HS-5 (cell line): ENCODE measurements at regions not wholly inside any gene's neighbourhood (a gene's known extent, or its start where the extent isn't known, plus 50 kb on each side); places are given as distances from the start of the nearest gene placed in this dataset.
"Not testable (repeated sequence)": the region's sequence is repeated elsewhere in the genome, so short reads cannot be mapped to it uniquely, and the experiment has no call there.

Experiments
- DNase-seq: peaks from one replicate; pipeline ENCODE4 v3.0.0-alpha.2; 2012; ENCODE audit warnings: low read depth

DNA sequence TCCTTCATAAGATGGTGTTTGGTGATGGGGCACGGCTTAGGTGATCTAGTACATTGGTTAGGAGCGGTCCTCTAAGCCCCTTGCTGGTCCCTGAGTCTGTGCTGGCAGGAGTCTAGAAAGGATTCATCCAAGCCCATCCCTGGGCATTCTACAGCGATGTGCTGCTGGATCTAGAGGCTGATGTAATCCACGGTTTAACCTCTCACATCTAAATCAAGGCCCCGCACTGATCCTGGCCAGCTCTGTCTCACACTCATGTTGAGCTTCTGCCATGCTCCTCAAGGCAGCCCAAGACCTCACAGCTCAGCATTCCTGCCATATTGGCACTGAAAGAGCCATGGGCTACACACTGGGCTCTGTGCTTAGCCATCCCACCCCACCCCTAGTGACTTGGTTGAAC is 664.8 kb downstream of the STK39 start:
- no peak for DNase-seq

DNA sequence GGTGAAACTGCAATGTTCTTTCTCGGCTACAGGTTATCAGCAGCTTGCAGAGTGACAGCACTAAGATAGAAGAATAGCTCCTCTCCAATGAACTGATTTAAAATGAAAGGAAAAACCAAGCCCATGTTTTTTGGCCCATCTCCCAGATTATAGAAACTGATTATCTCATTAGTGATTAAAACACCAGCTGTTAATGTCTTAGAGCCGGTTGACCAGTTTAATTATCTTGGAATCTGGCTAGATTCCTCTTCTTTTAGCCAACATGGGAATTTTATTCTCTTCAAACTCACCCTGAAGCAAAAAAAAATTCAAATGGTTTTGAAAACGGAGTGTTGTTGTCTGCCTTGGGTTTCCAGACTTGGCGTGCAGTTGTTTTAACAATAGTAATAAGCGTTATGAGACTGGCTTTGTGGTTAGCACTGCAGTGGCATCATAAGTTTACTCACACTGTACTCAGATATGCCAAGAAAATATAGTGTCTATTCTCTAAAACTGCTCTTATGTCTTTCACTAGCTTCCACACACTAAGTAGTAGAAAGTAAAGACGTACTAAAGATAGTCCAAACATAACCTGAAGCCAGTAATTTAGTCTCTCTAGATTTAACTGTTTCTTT is 665.3 kb downstream of the STK39 start:
- peak; percentile 10 for DNase-seq

DNA sequence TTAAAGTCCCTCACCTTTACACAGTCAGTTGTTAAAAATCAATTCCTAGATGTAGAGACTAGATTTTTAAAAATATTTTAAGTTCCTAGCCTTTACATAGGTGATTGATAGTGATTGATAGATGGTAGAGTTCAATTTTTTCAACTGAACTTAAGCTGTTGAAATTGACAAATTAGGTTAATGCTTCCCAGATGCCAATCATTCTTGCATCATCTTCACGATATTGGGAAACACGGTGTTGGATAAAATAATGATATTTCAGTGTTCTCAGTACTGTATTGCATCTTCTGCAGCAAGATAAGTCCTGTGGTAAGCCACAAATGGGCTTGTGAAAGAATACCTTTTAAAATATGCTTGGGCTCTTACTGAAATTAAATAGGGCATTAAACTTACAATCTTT is 667.6 kb downstream of the STK39 start:
- no peak for DNase-seq

DNA sequence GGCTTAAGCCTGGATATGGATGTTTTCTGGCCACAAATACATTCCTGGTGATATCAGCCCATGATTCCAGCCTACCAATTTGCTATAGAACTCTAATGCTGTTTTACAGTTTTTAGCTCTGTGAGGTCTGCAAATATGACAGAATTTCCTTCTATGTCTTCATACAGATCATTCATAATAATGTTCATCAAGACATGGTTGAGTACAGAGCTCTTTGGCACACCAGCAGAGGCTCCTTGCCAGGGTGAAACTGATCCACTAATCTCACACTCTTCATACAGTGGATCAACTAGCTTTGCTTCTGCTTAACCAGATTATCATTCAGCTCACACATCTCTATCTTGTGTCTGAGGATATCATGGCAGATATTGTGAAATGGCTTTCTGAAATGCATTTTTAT is 672.1 kb downstream of the STK39 start:
- DNase-seq, result no peak

DNA sequence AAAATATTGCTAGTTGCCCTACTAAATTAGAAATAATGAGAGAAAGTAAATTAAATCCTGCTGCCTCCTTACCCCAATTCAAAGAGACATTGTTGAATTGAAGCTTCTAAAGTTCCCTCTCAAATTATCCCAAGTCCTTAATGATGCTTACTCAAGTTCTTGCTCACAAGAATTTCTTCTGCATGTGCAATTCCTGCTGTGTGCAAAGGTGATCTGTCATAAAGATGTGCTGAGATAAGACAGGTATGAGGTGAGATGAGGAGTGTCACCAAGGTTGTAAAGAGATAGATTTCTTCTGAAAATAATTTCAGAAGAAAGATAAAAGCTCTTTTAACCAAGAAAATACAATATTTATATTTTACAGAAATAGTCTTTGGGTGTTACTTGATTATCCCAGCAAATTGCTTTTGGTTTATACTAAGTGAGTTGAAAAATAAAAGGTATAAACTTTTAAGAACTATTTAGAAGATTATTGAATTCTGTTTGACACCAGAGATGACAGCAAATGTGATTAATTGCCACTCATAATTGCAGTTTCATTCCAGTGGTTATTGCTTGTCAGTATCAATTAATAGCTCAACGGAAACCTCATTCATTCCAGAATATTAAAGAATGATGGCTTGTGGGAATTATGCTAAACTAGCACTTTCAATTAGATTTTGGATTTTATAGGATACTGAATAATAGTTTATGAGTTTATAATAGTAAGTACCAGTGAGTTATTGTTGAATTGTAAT is 674.3 kb downstream of the STK39 start:
- DNase-seq, result no peak

DNA sequence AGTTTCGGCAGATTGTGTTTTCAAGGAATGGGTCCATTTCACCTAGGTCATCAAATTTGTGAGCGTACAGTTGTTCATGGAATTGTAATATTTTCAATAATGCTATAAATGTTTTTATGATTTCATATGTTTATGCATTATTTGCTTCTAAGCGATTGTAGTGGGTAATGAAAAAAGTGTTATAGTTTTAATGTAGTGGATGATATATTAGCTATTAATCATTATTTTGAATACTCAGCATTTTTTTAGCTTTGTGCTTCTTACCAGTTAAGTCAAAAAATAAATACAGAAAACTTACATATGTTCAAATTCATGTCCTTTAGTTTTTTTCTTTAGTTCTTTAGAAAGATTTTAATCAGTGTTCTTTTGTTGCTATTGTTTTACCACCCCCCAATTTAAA is 677.0 kb downstream of the STK39 start:
- no peak for DNase-seq

DNA sequence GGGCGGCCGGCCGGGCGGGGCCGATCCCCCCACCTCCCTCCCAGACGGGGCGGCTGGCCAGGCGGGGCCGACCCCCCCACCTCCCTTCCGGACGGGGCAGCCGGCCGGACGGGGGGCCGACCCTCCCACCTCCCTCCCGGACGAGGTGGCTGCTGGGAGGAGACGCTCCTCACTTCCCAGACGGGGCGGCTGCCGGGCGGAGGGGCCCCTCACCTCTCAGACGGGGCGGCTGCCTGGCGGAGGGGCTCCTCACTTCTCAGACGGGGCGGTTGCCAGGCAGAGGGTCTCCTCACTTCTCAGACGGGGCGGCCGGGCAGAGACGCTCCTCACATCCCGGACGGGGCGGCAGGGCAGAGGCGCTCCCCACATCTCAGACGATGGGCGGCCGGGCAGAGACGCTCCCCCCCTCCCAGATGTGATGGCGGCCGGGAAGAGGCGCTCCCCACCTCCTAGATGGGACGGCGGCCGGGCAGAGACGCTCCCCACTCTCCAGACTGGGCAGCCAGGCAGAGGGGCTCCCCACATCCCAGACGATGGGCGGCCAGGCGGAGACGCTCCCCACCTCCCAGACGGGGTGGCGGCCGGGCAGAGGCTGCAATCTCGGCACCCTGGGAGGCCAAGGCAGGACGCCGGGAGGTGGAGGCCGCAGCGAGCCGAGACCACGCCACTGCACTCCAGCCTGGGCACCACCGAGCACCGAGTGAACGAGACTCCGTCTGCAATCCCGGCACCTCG is 675.8 kb downstream of the XIRP2 start:
- DNase-seq, result not testable (repeated sequence)

DNA sequence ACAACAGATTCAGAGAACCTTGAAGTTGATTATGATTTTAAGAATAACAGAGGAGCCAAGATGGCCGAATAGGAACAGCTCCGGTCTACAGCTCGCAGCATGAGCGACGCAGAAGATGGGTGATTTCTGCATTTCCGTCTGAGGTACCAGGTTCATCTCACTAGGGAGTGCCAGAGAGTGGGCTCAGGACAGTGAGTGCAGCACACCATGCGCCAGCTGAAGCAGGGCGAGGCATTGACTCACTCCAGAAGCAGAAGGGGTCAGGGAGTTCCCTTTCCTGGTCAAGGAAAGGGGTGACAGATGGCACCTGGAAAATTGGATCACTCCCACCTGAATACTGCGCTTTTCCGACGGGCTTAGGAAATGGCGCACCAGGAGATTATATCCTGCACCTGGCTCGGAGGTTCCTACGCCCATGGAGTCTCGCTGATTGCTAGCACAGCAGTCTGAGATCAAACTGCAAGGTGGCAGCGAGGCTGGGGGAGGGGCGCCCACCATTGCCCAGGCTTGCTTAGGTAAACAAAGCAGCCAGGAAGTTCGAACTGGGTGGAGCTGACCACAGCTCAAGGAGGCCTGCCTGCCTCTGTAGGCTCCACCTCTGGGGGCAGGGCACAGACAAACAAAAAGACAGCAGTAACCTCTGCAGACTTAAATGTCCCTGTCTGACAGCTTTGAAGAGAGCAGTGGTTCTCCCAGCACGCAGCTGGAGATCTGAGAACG is 670.2 kb downstream of the XIRP2 start:
- not testable (repeated sequence) for DNase-seq

DNA sequence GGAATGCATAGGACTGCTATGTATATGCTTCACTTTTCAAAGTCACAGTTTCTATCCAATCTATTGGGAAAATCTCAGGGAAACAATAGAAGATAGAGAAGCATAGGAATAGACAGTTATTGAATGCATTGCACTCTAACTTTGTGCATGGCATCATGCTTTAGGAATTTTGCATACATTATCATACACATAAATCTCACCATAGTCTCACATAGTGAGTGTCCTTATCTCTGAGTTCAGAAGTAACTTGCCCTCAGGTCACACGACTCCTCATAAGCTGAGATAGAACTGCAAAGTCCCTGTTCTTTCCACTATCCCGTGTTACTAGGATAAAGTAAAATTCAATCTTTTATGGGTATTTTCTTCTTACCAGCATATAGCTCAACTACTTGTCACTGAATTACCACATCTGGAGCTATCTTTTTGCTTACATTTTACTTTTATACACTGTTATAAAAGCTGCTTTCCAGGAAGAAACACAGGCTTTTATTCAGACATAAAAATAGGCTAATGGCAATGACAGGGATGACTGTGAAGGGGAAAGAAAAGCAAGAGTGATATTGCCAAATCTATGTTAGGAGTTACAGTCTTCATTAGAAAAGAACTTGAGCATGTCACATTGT is 666.9 kb downstream of the XIRP2 start:
- DNase-seq, result no peak

DNA sequence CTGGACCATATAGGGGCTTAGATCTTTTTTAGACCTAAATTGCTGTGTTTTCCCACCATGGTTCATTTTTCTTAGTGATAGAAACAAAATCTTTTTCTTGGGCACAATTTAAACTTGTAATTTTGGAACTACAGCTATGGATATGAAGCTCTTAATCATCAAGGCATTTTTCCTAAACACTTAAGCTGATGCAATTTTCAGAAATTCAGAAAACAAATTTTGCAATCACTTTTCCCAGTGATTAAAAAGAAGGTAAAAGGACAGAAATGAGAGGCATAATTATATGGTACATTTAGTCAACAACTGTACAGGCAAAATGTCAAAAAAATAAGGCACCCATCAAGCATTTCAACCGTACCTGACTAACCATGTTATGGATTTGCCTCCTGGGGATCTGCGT is 665.4 kb downstream of the XIRP2 start:
- DNase-seq, result no peak

DNA sequence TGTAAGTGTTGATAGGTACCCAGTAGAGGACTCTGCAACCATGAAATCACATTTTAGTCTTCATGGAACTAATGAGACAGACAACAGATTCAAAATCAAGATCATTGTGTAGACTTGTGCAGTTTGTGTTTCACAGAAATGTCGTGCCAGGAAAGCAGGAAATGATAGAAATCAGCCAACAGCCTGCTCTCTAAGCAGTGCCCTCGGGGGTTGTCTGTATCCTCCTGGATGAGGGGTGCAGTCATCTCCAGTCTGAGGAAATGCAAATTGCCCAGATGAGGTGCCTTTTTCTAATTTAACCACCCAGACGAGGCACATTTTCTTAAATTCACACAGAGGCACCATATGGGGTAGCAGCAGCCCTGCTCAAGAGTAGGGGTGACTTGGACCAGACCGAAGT is 663.1 kb downstream of the XIRP2 start:
- DNase-seq, result no peak

DNA sequence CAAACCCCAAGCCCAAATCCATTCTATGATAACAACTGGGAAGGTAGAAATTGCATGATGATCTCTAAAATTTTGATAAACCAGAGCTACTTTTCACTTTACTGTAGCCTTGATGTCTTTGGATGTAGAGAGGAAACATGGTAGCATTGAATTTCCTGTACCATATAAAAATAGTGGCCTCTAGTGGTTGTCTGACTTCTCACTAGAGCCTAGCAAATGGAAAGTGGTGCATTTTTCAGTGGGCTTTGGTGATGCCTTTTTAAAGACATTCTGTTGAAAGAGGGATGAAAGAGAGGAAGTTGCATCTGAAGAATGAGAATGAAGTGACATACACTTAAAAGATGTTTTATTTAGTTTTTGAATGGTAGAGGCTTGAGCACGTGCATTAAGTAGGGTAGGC is 662.2 kb downstream of the XIRP2 start:
- peak; percentile 8 for DNase-seq

DNA sequence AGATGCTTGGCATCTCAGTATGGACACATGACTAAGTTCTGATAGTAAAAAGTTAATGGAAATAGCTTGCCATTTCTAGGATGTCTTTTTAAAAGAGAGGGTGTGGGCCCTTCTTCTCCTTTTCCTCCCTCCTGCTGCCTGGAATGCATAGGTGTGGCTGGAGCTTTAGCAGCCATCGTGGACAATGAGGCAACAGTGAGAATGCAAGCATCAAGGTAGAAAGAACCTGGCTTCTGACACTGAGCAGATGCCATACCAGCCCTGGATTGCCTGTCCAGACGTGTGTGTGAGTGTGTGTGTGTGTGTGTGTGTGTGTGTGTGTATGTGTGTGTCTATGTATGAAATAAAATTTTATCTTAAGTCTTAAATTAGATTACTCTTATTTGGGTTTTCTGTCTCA is 660.1 kb downstream of the XIRP2 start:
- DNase-seq, result no peak

DNA sequence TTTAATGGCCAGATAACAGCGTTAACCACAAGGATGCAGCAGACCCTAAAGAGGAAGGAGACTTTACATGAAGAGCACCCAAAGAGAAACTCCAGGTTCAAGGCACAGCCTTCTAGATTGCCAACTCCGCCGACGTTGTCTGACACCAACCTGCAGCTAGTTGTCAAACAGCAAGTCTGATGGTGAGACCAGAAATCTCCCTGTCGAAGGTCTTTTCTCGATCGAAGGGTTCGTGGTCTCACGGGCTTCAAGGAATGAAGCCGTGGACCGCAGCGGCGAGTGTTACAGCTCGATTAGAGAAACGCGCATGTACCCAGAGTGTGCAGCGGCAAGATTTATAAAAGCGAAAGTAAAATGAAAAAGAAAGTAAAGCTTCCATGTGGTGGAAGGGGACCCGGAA is 656.3 kb downstream of the XIRP2 start:
- DNase-seq, result no peak

DNA sequence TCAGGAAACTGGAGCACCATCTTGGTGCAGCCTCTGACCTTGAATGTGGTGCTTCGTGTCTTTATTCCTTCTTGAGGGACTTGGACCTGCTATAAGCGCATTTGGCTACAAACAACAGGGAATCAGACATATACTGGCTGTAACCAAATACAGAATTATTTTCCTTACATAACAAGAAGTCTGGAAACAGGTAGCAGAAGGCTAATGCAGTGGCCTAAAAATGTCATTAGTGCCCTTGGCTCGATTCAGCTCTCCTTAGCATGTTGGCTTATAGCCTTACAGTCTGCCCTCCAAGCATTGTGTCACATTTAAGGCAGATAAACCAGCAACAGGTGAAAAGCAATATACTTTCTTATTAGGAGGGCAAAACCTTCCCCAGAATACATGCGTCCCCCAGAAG is 655.4 kb downstream of the XIRP2 start:
- DNase-seq, result no peak

DNA sequence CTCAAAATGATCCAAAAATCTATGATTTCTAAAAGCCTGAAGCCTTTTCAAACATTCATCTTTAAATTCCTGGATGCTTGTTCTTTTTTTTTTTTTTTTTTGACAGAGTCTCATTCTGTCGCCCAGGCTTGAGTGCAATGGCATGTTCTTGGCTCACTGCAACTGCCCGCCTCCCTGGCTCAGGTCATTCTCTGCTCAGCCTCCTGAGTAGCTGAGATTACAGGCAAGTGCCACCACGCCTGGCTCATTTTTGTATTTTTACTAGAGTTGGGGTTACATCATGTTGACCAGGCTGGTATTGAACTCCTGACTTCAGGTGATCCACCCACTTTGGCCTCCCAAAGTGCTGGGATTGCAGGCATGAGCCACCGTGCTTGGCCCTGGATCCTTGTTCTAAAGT is 649.5 kb downstream of the XIRP2 start:
- DNase-seq, result no peak

DNA sequence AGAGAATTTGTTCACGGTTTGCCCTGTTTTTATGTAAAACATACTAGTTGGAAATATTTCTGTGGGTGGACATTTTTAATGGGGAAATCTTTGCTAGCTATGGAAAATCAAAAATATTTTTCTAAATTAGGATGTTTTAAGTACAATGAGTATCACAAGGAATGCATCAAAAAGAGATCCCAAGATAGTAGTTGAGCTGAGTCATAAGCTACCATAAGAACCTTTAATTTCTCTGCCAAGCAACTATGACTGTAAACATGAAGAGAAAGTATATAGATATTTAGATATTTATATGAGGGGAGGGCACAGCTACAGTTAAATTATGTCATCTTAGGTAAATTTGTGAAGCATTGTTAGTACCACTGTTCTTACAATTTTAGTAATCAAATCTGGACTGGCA is 646.2 kb downstream of the XIRP2 start:
- no peak for DNase-seq

DNA sequence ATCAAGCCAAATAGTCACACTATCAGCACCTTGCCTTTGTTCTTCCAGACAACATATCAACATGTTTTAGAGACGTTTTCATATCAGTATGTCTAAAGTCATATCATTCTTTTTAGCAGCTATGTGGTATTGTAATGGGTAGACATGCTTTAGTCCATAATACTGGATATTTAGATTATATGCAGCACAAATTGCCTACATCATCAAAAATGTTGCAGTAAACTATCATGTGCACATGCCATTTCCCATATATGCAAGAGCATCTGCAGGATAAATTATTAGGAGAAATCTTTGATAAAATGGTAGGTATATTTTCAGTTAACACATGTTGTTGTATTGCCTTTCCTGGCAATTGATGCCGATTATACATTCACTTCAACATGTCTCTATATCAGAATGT is 636.5 kb downstream of the XIRP2 start:
- DNase-seq, result no peak

DNA sequence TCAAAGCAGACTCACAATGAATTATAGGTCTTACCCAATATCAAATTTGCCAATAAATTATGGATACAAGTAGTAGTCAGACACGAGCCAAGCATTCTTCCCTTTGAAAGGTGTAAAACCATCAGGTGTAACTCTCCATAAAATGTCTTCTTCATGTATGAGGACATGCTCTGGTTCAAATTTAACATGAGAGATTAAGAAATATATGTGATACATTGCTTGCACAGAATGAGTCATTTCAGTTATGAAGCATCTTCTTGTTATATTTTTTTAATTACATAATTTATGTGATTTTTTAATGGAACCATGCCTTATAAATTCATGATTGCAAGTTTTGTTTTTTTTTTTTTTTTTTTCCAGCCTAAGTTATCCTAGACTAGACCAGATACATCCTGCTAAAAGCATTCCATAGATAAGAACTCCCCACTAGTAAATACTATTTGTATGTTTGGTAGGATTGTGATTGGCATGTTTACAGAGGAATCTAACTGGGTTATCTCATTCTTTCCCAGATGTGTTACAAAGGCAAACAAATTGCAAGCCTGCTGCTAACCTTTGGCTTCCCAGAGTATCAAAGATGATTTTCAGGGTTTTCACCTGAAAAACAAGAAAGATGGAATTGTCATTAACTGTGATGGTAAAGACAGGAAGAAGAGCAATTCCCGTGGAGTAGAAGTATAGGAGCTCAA is 621.9 kb downstream of the XIRP2 start:
- DNase-seq, result no peak

DNA sequence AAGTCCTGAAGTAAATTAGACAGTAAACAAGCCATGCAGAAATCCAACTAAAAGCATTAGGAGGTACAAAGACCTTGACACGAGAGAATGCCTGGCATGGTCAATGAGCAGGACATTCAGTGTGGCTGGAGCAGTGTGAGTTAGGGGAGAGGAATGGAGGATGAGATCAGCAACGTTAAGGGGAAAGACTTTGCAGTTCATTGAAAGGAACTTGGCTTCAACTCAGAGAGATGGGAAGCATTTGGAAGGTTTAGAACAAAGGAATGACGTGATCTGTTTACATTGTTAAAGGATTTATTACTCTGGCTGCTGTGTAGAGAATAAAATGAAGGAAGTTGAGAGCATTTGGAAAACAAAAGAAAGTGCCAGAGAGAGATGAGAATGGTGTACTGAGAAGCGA is 621.3 kb downstream of the XIRP2 start:
- peak; percentile 83 for DNase-seq

DNA sequence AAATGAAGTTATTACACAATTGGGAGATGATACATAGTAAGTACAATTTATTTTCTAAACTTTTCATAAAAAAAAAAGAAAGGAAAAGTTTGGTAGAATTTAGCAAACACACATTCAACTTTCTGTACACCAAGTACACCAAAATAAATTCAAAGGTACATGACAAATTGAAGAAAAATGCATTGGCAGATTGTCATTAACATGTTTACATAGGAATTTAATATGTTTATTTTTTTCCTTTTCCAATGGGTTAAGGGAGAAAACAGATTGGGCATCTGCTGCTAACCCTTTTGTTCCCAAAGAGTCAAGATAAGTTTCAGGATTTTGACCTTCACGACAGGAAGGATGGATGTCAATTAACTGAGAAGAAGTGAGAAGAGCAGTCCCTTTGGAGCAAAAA is 620.4 kb downstream of the XIRP2 start:
- DNase-seq, result no peak

DNA sequence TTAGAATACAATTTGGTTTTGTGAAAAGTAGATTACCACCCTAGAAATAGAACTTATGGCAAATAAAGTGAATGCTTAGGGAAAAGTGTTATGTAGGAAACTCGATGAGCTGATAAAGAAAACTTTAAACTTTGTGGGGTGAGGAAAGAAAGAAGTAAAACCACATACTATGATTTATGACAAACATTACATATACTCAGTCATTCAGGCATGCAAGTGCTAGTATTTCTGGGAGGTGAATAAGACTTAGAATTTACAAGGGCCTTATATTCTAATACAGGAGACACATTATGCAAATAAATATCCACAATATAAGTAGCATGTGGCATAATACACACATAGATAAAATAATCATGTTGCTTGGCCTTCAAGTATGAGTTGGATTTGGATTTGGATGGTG is 618.1 kb downstream of the XIRP2 start:
- DNase-seq, result no peak
